NB4 (cell line): ENCODE measurements at regions not wholly inside any gene's neighbourhood (a gene's known extent, or its start where the extent isn't known, plus 50 kb on each side); places are given as distances from the start of the nearest gene placed in this dataset.

Experiments used
- CTCF ChIP-seq: IDR thresholded peaks from one replicate; pipeline ENCODE4 v1.5.1; 2012; ENCODE audit warnings: low read depth, low read length
- MAX ChIP-seq: IDR thresholded peaks from 2 replicates; pipeline ENCODE4 v1.6.1; 2011; ENCODE audit warnings: low read depth, low read length
- MYC ChIP-seq: IDR thresholded peaks from 2 replicates; pipeline ENCODE4 v1.6.1; 2011; ENCODE audit warnings: low read depth, low read length
- POLR2A ChIP-seq: IDR thresholded peaks from 2 replicates; pipeline ENCODE4 v1.6.1; 2011; ENCODE audit warnings: mild to moderate bottlenecking; ENCODE audit not compliant: insufficient read length; ENCODE audit errors: extremely low read depth

GRCh38 chr12:97323154-97323553, 139.4 kb upstream of the RMST start:
- TF ChIP-seq CTCF, result no peak
- TF ChIP-seq POLR2A, result no peak
- TF ChIP-seq MYC, result no peak
- no peak for TF ChIP-seq MAX
